CD4-positive, alpha-beta T cell (primary cell): ENCODE measurements at regions not wholly inside any gene's neighbourhood (a gene's known extent, or its start where the extent isn't known, plus 50 kb on each side); places are given as distances from the start of the nearest gene placed in this dataset.

Experiments
- ATAC-seq: fragments of 200-7000 bp; cut with Tn5 transposase; one replicate; pipeline ENCODE4 v1.10.0; 2022; ENCODE audit warnings: mild to moderate bottlenecking; ENCODE audit not compliant: poor library complexity
- CTCF ChIA-PET: fragments of 350-600 bp; sonication (Branson Sonifier 250); formaldehyde crosslinking; loops from one replicate; lab custom pipeline; 2021; ENCODE audit warnings: antibody characterized with exemption, inconsistent platforms; lab: Charles Lee
- POLR2A ChIA-PET: fragments of 350-600 bp; sonication (Branson Sonifier 250); formaldehyde crosslinking; loops from one replicate; lab custom pipeline; 2021; ENCODE audit warnings: antibody characterized with exemption, inconsistent platforms; lab: Charles Lee
- DNase-seq, 14 experiments: peaks; one replicate each; pipeline ENCODE4 v3.0.0-alpha.2; 2013 to 2020; ENCODE audit warnings: mixed read lengths in 2 of 14
- H3K27ac ChIP-seq, 2 donors: one replicate each; pipeline versions ENCODE4 v1.5.1 to v1.7.0; 2013; ENCODE audit warnings: low read length in 2 of 2, low read depth in 1 of 2, mild to moderate bottlenecking in 1 of 2
- H3K27me3 ChIP-seq, 2 experiments: 1 replicate in 1 of 2; 2 replicates in 1 of 2; pipeline versions ENCODE4 v1.6.1 to v1.7.0; 2013; ENCODE audit warnings: low read length in 2 of 2, control low read depth in 1 of 2, mild to moderate bottlenecking in 1 of 2, moderate library complexity in 1 of 2; ENCODE audit not compliant: insufficient read depth in 2 of 2, control insufficient read depth in 1 of 2
- H3K36me3 ChIP-seq: one replicate; pipeline ENCODE4 v1.6.1; 2013; ENCODE audit warnings: low read length, control low read depth; ENCODE audit not compliant: insufficient read depth
- H3K4me1 ChIP-seq: one replicate; pipeline ENCODE4 v1.6.1; 2013; ENCODE audit warnings: low read length, control low read depth; ENCODE audit not compliant: insufficient read depth
- H3K4me3 ChIP-seq: one replicate; pipeline ENCODE4 v1.5.1; 2013; ENCODE audit warnings: mild to moderate bottlenecking, low read length, moderate library complexity
- H3K9me3 ChIP-seq, 2 experiments: 1 replicate in 1 of 2; 2 replicates in 1 of 2; pipeline versions ENCODE4 v1.6.1 to v1.7.0; 2013; ENCODE audit warnings: low read length in 2 of 2, mild to moderate bottlenecking in 2 of 2, control low read depth in 1 of 2, moderate library complexity in 1 of 2; ENCODE audit not compliant: control insufficient read depth in 1 of 2, insufficient read depth in 1 of 2
- H3K27ac Mint-ChIP-seq: one replicate; pipeline ENCODE4 v1.8.0; 2020; ENCODE audit warnings: mixed read lengths
- H3K27me3 Mint-ChIP-seq: one replicate; pipeline ENCODE4 v1.8.0; 2021; ENCODE audit warnings: mixed read lengths
- H3K36me3 Mint-ChIP-seq: one replicate; pipeline ENCODE4 v1.8.0; 2021; ENCODE audit warnings: low read depth, mixed read lengths
- H3K4me1 Mint-ChIP-seq: one replicate; pipeline ENCODE4 v1.8.0; 2021; ENCODE audit warnings: low read depth, mixed read lengths
- H3K4me3 Mint-ChIP-seq: one replicate; pipeline ENCODE4 v1.8.0; 2020; ENCODE audit warnings: mild to moderate bottlenecking, mixed read lengths
- H3K9me3 Mint-ChIP-seq: one replicate; pipeline ENCODE4 v1.8.0; 2020; ENCODE audit warnings: mixed read lengths
- intact Hi-C, 2 experiments: fragments of 100-400 bp; cut with DNase I in 1 of 2; cut with micrococcal nuclease in 1 of 2; formaldehyde crosslinking; loops; one replicate each; pipeline versions ENCODE4 v1.15.1 to v1.9.0; 2023 to 2025; cut with DNase I, micrococcal nuclease
- TF ChIP-seq, protein P1 (sequence below): fragments of 200-600 bp; IDR thresholded peaks from one replicate; pipeline ENCODE4 v1.8.0; 2022; ENCODE audit warnings: antibody characterized with exemption, mild to moderate bottlenecking

DNA sequence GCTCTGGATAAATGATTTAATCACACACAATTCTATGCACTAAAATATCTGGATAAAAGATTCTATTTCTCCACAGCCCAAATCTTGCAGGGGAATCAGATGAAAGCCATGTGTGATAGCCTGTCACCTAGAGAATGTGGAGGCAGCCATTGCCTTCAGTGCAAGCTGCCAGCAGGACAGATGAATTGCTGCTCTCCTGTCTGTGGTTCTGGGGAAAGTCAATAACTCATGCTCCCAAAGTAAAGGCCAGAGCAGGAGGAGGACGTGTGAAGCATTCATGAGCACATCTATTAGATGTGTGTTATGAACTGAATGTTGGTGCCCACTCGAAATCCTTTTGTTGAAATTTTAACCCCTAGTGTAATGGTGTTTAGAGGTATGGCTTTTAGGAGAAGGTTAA lies 195.1 kb downstream of the RDH14 start:
- Mint-ChIP-seq H3K4me3 (no peak overlapping the region), H3K36me3 (no peaks in the 10 kb centered on the region), H3K9me3 (no peaks in the 10 kb centered on the region), H3K4me1 (no peaks in the 10 kb centered on the region), H3K27me3 (peaks cover 6% of the 10 kb centered on the region), H3K27ac (no peak overlapping the region)
- CTCF ChIA-PET: no interaction called here
- intact Hi-C loops: no loop called here
- DNase-seq: no peak
- TF ChIP-seq, protein P1, sequence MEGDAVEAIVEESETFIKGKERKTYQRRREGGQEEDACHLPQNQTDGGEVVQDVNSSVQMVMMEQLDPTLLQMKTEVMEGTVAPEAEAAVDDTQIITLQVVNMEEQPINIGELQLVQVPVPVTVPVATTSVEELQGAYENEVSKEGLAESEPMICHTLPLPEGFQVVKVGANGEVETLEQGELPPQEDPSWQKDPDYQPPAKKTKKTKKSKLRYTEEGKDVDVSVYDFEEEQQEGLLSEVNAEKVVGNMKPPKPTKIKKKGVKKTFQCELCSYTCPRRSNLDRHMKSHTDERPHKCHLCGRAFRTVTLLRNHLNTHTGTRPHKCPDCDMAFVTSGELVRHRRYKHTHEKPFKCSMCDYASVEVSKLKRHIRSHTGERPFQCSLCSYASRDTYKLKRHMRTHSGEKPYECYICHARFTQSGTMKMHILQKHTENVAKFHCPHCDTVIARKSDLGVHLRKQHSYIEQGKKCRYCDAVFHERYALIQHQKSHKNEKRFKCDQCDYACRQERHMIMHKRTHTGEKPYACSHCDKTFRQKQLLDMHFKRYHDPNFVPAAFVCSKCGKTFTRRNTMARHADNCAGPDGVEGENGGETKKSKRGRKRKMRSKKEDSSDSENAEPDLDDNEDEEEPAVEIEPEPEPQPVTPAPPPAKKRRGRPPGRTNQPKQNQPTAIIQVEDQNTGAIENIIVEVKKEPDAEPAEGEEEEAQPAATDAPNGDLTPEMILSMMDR: no peak
- no peak overlapping the region for H3K27ac ChIP-seq
- no peak for ATAC-seq
- no peaks in the 10 kb centered on the region for H3K4me1 ChIP-seq
- H3K9me3 ChIP-seq: no peaks in the 10 kb centered on the region
- H3K27me3 ChIP-seq: peaks cover 0 to 4% of the 10 kb centered on the region in 2 experiments
- no peaks in the 10 kb centered on the region for H3K36me3 ChIP-seq
- POLR2A ChIA-PET: no interaction called here
- no peak overlapping the region for H3K4me3 ChIP-seq

DNA sequence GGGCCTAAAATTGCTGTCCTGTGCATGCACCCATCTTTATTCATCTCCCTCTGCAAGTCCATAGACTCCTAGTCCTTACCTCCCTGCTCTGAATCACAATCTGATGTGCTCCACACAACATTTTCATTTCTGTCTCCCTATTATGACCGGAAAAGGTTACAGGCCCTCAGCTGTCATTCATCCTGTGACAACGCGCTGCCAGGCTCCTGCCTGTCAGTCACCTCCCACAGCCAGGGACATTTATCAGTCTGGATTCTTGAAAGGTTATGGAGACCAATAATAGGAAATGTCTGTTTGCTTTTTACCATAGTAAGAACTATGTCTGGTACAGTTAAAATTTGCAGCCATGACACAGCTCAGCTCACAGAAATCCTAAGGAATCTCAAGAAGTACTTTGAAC lies 197.1 kb downstream of the RDH14 start:
- peaks cover 2% of the 10 kb centered on the region for H3K27me3 Mint-ChIP-seq
- Histone ChIP-seq H3K4me3 (no peak overlapping the region), H3K27ac (no peak overlapping the region), H3K27me3 (peaks cover 0 to 4% of the 10 kb centered on the region in 2 experiments), H3K9me3 (no peaks in the 10 kb centered on the region), H3K4me1 (no peaks in the 10 kb centered on the region), H3K36me3 (no peaks in the 10 kb centered on the region)
- ChIA-PET CTCF (no interaction called here), POLR2A (no interaction called here)
- DNase-seq (no peak), ATAC-seq (no peak)
- H3K9me3 Mint-ChIP-seq: no peaks in the 10 kb centered on the region
- H3K36me3 Mint-ChIP-seq: no peaks in the 10 kb centered on the region
- intact Hi-C loops: no loop called here
- H3K27ac Mint-ChIP-seq: no peak overlapping the region
- TF ChIP-seq, protein P1: no peak
- H3K4me3 Mint-ChIP-seq: no peak overlapping the region
- H3K4me1 Mint-ChIP-seq: no peaks in the 10 kb centered on the region

DNA sequence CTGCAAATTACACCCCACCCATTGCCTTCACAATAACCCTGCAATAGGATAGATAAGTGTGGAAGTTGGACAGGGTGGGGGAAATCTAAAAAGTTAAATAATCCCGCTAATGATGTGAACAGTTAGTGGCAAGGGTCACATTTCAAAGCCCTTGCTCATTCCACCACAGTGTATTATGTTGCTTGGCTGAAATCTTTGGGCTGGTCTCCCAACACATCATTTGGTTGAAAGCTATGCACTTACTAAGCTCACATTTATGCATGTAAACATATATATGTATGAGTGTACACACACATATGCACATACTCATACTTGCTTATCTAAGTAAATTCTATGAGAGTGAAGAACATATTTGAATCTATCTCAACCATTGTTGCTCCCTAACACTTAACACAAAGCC lies 197.8 kb downstream of the RDH14 start:
- H3K4me1 Mint-ChIP-seq: no peaks in the 10 kb centered on the region
- H3K9me3 ChIP-seq: no peaks in the 10 kb centered on the region
- POLR2A ChIA-PET: no interaction called here

More for the DNA sequence above, 197.8 kb downstream of the RDH14 start:
- Mint-ChIP-seq H3K4me3 (no peak overlapping the region), H3K36me3 (no peaks in the 10 kb centered on the region), H3K27ac (no peak overlapping the region), H3K9me3 (no peaks in the 10 kb centered on the region), H3K27me3 (no peaks in the 10 kb centered on the region)
- H3K4me1 ChIP-seq: no peaks in the 10 kb centered on the region
- TF ChIP-seq, protein P1: no peak
- DNase-seq: no peak
- no peak overlapping the region for H3K27ac ChIP-seq
- CTCF ChIA-PET: interaction anchor here (0.8 kb wide), 1 partner anchor 1262 kb away, joined by 3 read pairs; no protein-coding TSS in a partner anchor
- H3K27me3 ChIP-seq: peaks cover 0 to 4% of the 10 kb centered on the region in 2 experiments
- no peaks in the 10 kb centered on the region for H3K36me3 ChIP-seq
- intact Hi-C loops: no loop called here
- no peak overlapping the region for H3K4me3 ChIP-seq
- no peak for ATAC-seq
